ENCODE measurements at regions not wholly inside any gene's neighbourhood (a gene's known extent, or its start where the extent isn't known, plus 50 kb on each side); places are given as distances from the start of the nearest gene placed in this dataset.

GRCh38 chr9:86795823-86796553 lies 151.3 kb downstream of the GAS1 start:
- DNase-seq (ENCODE audit: low spot score): no peak

- DNase-seq (ENCODE audit: low spot score): no peak
These were observed 152.3 kb downstream of the GAS1 start for GRCh38 chr9:86795047-86795442.

- no peak for DNase-seq (ENCODE audit: low spot score)
These were observed 152.8 kb downstream of the GAS1 start for GRCh38 chr9:86794391-86795046.

GRCh38 chr9:86792136-86792535 lies 155.2 kb downstream of the GAS1 start:
- peak; percentile 18 for DNase-seq (ENCODE audit: low spot score)

GRCh38 chr9:86790805-86791204 lies 156.5 kb downstream of the GAS1 start:
- DNase-seq (ENCODE audit: low spot score): no peak

GRCh38 chr9:86788456-86788855 lies 158.8 kb downstream of the GAS1 start:
- DNase-seq (ENCODE audit: low spot score): no peak

GRCh38 chr9:86783884-86784283 lies 163.4 kb downstream of the GAS1 start:
- no peak for DNase-seq (ENCODE audit: low spot score)

GRCh38 chr9:86782831-86783230 lies 164.5 kb downstream of the GAS1 start:
- DNase-seq (ENCODE audit: low spot score): no peak

GRCh38 chr9:86778761-86779160 lies 168.5 kb downstream of the GAS1 start:
- DNase-seq (ENCODE audit: low spot score): no peak

- no peak for DNase-seq (ENCODE audit: low spot score)
These were observed 171.6 kb downstream of the GAS1 start for GRCh38 chr9:86775718-86776117.

- no peak for DNase-seq (ENCODE audit: low spot score)
These were observed 173.2 kb downstream of the GAS1 start for GRCh38 chr9:86774116-86774515.

GRCh38 chr9:86773422-86773945 lies 173.8 kb downstream of the GAS1 start:
- DNase-seq (ENCODE audit: low spot score): no peak

- DNase-seq (ENCODE audit: low spot score): no peak
These were observed 174.7 kb downstream of the GAS1 start for GRCh38 chr9:86772635-86772993.

GRCh38 chr9:86771941-86772634 lies 175.2 kb downstream of the GAS1 start:
- no peak for DNase-seq (ENCODE audit: low spot score)

GRCh38 chr9:86771420-86771819 lies 175.9 kb downstream of the GAS1 start:
- no peak for DNase-seq (ENCODE audit: low spot score)

- DNase-seq (ENCODE audit: low spot score): no peak
These were observed 178.6 kb downstream of the GAS1 start for GRCh38 chr9:86768709-86769108.

GRCh38 chr9:86768020-86768419 lies 179.3 kb downstream of the GAS1 start:
- no peak for DNase-seq (ENCODE audit: low spot score)

GRCh38 chr9:86767373-86767772 lies 179.9 kb downstream of the GAS1 start:
- no peak for DNase-seq (ENCODE audit: low spot score)

- DNase-seq (ENCODE audit: low spot score): peak; percentile 27
These were observed 180.4 kb downstream of the GAS1 start for GRCh38 chr9:86766912-86767311.

GRCh38 chr9:86766511-86766910 lies 180.8 kb downstream of the GAS1 start:
- no peak for DNase-seq (ENCODE audit: low spot score)

- DNase-seq (ENCODE audit: low spot score): no peak
These were observed 181.4 kb downstream of the GAS1 start for GRCh38 chr9:86765746-86766430.

GRCh38 chr9:86764671-86765343 lies 182.5 kb downstream of the GAS1 start:
- DNase-seq (ENCODE audit: low spot score): no peak

All from LoVo (cell line).